Endothelial cell of umbilical vein (primary cell): ENCODE measurements at regions not wholly inside any gene's neighbourhood (a gene's known extent, or its start where the extent isn't known, plus 50 kb on each side); places are given as distances from the start of the nearest gene placed in this dataset.

Experiments
- BruUV-seq: library from RNA; stranded (reverse); fragments of 400-500 nt; replicated peaks from 2 replicates; lab custom pipeline; 2021; lab: Mats Ljungman, UMichigan
- CTCF ChIA-PET: fragments of 300-600, 350-600 bp; sonication (Branson Sonifier 250); formaldehyde crosslinking; loops from one replicate; lab custom pipeline; 2021; ENCODE audit warnings: antibody characterized with exemption, inconsistent platforms; lab: Charles Lee
- POLR2A ChIA-PET: fragments of 300-600, 350-600 bp; sonication (Branson Sonifier 250); formaldehyde crosslinking; loops from one replicate; lab custom pipeline; 2021; ENCODE audit warnings: antibody characterized with exemption, inconsistent platforms; lab: Charles Lee
- DNase-seq: peaks from one replicate; pipeline ENCODE4 v3.0.0-alpha.2; 2011; ENCODE audit warnings: low read depth, low spot score
- FAIRE-seq: peaks from 2 replicates; lab custom pipeline; 2011; peaks lifted over from hg19 to GRCh38; lab: Jason Lieb, UNC
- H2AFZ ChIP-seq: 2 replicates; pipeline ENCODE4 v1.6.0; 2012; ENCODE audit warnings: low read depth, low read length, control low read depth, inconsistent platforms
- H3K27ac ChIP-seq: 2 replicates; pipeline ENCODE4 v1.5.1; 2011; ENCODE audit warnings: low read depth, mild to moderate bottlenecking, control low read depth, low read length, moderate library complexity; ENCODE audit not compliant: insufficient read depth
- H3K27me3 ChIP-seq, 2 experiments: 2 replicates each; pipeline versions ENCODE4 v1.6.0 to v1.6.1; 2011; ENCODE audit warnings: low read length in 2 of 2, mixed read lengths in 1 of 2; ENCODE audit not compliant: control insufficient read depth in 2 of 2, insufficient read depth in 2 of 2
- H3K36me3 ChIP-seq, 2 experiments: 2 replicates in 1 of 2; 3 replicates in 1 of 2; pipeline ENCODE4 v1.5.1; 2011; ENCODE audit warnings: low read length in 2 of 2, mild to moderate bottlenecking in 1 of 2, moderate library complexity in 1 of 2; ENCODE audit not compliant: control insufficient read depth in 2 of 2, insufficient read depth in 2 of 2; ENCODE audit errors: extremely low read depth in 1 of 2
- H3K4me1 ChIP-seq: 3 replicates; pipeline ENCODE4 v1.5.1; 2011; ENCODE audit warnings: mild to moderate bottlenecking, low read length; ENCODE audit not compliant: control insufficient read depth, insufficient read depth; ENCODE audit errors: extremely low read depth
- H3K4me2 ChIP-seq: 2 replicates; pipeline ENCODE4 v1.6.1; 2011; ENCODE audit warnings: low read length, control low read depth, mixed read lengths; ENCODE audit not compliant: insufficient read depth
- H3K4me3 ChIP-seq, 3 experiments: fragments of 200-600 bp in 1 of 3; sonication (generic), shearing (Covaris generic) in 1 of 3; replicated peaks in 1 of 3; 2 replicates each; pipeline ENCODE4 v1.5.1; 2011 to 2016; ENCODE audit warnings: control low read depth in 3 of 3, low read length in 3 of 3, mild to moderate bottlenecking in 2 of 3, inconsistent platforms in 1 of 3, low read depth in 1 of 3, moderate library complexity in 1 of 3; ENCODE audit not compliant: insufficient read depth in 1 of 3
- H3K79me2 ChIP-seq: 2 replicates; pipeline ENCODE4 v1.6.0; 2012; ENCODE audit warnings: low read length, inconsistent platforms; ENCODE audit not compliant: control insufficient read depth, insufficient read depth
- H3K9ac ChIP-seq: replicated peaks from 2 replicates; pipeline ENCODE3; 2011; ENCODE audit warnings: low read length, control low read depth; ENCODE audit not compliant: insufficient read depth; ENCODE audit errors: extremely low read depth
- H3K9me1 ChIP-seq: replicated peaks from 3 replicates; pipeline ENCODE4 v1.6.0; 2011; ENCODE audit warnings: mild to moderate bottlenecking, low read length; ENCODE audit not compliant: control insufficient read depth, insufficient read depth; ENCODE audit errors: extremely low read depth
- H3K9me3 ChIP-seq: replicated peaks from 2 replicates; pipeline ENCODE4 v1.5.1; 2012; ENCODE audit warnings: low read length, inconsistent platforms; ENCODE audit not compliant: control insufficient read depth, insufficient read depth
- H4K20me1 ChIP-seq: replicated peaks from 2 replicates; pipeline ENCODE3; 2011; ENCODE audit warnings: mild to moderate bottlenecking, low read length; ENCODE audit not compliant: control insufficient read depth, insufficient read depth; ENCODE audit errors: extremely low read depth
- EZH2 ChIP-seq: IDR thresholded peaks from 2 replicates; pipeline ENCODE4 v1.6.1; 2012; ENCODE audit warnings: borderline replicate concordance, low read depth, mild to moderate bottlenecking, moderate library complexity, low read length, inconsistent platforms; ENCODE audit not compliant: severe bottlenecking
- FOS ChIP-seq: IDR thresholded peaks from 2 replicates; pipeline ENCODE4 v1.6.1; 2011; ENCODE audit warnings: mild to moderate bottlenecking, low read length, moderate library complexity, borderline replicate concordance; ENCODE audit not compliant: insufficient read depth
- GATA2 ChIP-seq: IDR thresholded peaks from 2 replicates; pipeline ENCODE4 v1.7.0; 2011; ENCODE audit warnings: low read depth, mild to moderate bottlenecking, moderate library complexity, mixed read lengths, low read length; ENCODE audit not compliant: insufficient read length, insufficient read depth
- JUN ChIP-seq: IDR thresholded peaks from 2 replicates; pipeline ENCODE4 v1.6.1; 2011; ENCODE audit warnings: borderline replicate concordance, low read depth; ENCODE audit not compliant: insufficient read length, insufficient read depth
- MYC ChIP-seq: IDR thresholded peaks from one replicate; pipeline ENCODE4 v1.6.1; 2011; ENCODE audit warnings: mild to moderate bottlenecking, low read depth, low read length
- POLR2A ChIP-seq: IDR thresholded peaks from 2 replicates; pipeline ENCODE4 v1.6.1; 2012; ENCODE audit warnings: low read depth, mild to moderate bottlenecking, control low read depth, low read length
- POLR2AphosphoS5 ChIP-seq: IDR thresholded peaks from 2 replicates; pipeline ENCODE4 v1.6.1; 2012; ENCODE audit warnings: low read depth, mild to moderate bottlenecking, control low read depth, low read length, moderate library complexity; ENCODE audit not compliant: insufficient read depth
- dilution Hi-C: fragments of 300-500 bp; cut with MboI; formaldehyde crosslinking; loops from one replicate; pipeline ENCODE4 v1.15.0; 2019; ENCODE audit warnings: low sequenced_read_pairs; ENCODE audit not compliant: extremely low pct_ligation_motif_present
- intact Hi-C: fragments of 100-400 bp; cut with micrococcal nuclease; formaldehyde crosslinking; loops from one replicate; pipeline ENCODE4 v1.10.0; 2022
- TF ChIP-seq, protein P1 (sequence below): IDR thresholded peaks from 2 replicates; pipeline ENCODE4 v1.6.1; 2011; ENCODE audit not compliant: insufficient read depth, insufficient read length
- TF ChIP-seq, protein P2 (sequence below), 2 donors: IDR thresholded peaks; 1 replicate in 1 of 2; 2 replicates in 1 of 2; pipeline ENCODE4 v1.5.1; 2011; ENCODE audit warnings: low read length in 2 of 2, mild to moderate bottlenecking in 2 of 2, moderate library complexity in 2 of 2, control low read depth in 1 of 2, inconsistent platforms in 1 of 2, low read depth in 1 of 2; ENCODE audit not compliant: insufficient read depth in 1 of 2; ENCODE audit errors: extremely low read depth in 1 of 2

DNA sequence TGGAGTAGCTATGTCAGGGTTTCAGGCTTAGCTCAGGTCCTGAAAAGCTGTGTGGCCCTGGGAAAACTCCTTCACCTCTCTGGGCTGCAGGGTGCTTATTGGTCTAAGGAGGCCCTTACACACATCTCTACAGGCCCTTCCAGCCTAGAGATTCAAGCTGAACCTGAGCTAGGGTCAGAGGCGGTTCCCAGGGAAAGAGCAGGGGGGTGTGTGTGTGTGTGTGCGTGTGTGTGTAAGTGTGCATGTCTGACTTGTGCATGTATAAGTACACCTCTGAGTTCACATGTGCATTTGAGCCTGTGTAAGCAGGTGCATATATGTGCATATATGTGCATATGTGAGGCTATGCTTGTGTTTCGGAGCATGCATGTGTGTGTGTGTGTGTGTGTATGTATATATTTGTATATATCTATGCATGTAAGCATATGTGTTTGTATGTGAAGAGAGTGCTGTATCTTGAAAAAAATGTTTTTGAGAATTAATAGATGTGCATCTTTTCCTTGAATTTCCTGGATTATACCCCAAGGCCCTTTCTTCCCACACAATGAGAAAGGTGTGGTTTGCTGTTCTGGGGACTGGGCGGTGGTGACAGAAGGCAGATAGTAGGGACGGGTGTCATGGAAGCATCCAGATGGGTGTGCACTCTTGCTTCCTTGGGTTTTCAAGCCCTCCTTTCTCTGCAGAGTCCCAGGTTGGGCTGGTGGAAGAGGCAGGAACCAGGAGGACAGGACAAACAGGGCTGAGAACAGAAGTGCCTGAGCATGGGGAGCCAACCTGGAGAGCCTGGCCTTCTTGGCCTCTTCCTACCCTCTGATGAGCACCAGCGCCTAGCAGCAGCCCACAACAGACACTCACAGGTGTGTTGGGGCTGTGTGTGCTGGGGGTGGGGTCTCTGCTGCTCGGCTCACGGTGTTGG is 150.3 kb upstream of the TSHZ3 start:
- H3K9ac ChIP-seq: no peak overlapping the region
- CTCF ChIA-PET: no interaction called here
- no peaks in the 10 kb centered on the region for H3K27me3 ChIP-seq
- H3K36me3 ChIP-seq: no peaks in the 10 kb centered on the region
- dilution Hi-C loops: no loop called here
- no peak overlapping the region for H2AFZ ChIP-seq
- no peak overlapping the region for H3K4me3 ChIP-seq
- no peak for DNase-seq
- POLR2A ChIA-PET: no interaction called here
- no peaks in the 10 kb centered on the region for H3K9me3 ChIP-seq
- no peak overlapping the region for H3K27ac ChIP-seq
- H4K20me1 ChIP-seq: no peaks in the 10 kb centered on the region
- no peaks in the 10 kb centered on the region for H3K4me1 ChIP-seq
- no peak overlapping the region for H3K4me2 ChIP-seq
- TF ChIP-seq EZH2: no peak
- TF ChIP-seq, protein P1, sequence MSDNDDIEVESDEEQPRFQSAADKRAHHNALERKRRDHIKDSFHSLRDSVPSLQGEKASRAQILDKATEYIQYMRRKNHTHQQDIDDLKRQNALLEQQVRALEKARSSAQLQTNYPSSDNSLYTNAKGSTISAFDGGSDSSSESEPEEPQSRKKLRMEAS: no peak
- no peak for TF ChIP-seq POLR2A
- intact Hi-C loops: no loop called here
- FAIRE-seq: no peak
- no TSS peak for BruUV-seq
- H3K79me2 ChIP-seq: no peaks in the 10 kb centered on the region
- no peaks in the 10 kb centered on the region for H3K9me1 ChIP-seq

DNA sequence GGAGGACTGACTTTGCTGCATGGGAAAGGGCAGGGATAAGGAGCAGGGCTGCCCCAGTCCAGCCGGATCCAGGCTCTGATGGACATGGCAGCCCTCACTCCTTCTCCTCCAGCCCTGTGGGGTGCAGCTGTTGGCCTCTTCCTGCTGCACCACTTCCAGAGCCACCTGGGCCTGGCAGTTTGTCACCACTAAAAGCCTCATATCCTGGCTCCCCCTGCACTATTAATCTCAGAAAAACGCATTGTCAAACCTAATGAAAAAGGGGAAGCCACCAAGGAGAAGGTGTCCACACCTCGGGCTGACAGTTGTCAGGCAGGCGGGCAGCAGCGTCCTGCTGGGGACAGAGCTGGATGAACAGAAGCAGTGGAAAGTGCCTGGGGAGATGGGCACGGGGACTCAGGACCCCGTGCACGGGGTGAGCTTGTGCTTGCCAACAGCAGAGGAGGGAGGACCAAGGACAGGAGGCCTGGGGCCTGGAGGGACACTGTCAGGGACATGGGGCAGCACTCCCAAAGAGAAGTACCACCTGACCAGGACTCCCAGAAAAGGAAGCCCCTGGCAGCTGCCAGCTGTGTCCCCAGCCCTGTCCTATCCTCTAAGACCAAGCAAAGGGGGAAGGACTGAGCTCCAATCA is 151.1 kb upstream of the TSHZ3 start:
- H4K20me1 ChIP-seq: no peaks in the 10 kb centered on the region
- H3K9ac ChIP-seq: no peak overlapping the region
- dilution Hi-C loops: no loop called here
- H3K4me2 ChIP-seq: no peak overlapping the region
- H3K79me2 ChIP-seq: no peaks in the 10 kb centered on the region
- H3K4me3 ChIP-seq: no peak overlapping the region
- POLR2A ChIA-PET: no interaction called here
- H3K27me3 ChIP-seq: no peaks in the 10 kb centered on the region
- intact Hi-C loops: no loop called here
- no peak overlapping the region for H3K27ac ChIP-seq
- H3K4me1 ChIP-seq: no peaks in the 10 kb centered on the region
- no peaks in the 10 kb centered on the region for H3K9me1 ChIP-seq
- FAIRE-seq (no peak), DNase-seq (no peak)
- H2AFZ ChIP-seq: no peak overlapping the region
- TF ChIP-seq POLR2AphosphoS5: no peak
- TF ChIP-seq, protein P2, sequence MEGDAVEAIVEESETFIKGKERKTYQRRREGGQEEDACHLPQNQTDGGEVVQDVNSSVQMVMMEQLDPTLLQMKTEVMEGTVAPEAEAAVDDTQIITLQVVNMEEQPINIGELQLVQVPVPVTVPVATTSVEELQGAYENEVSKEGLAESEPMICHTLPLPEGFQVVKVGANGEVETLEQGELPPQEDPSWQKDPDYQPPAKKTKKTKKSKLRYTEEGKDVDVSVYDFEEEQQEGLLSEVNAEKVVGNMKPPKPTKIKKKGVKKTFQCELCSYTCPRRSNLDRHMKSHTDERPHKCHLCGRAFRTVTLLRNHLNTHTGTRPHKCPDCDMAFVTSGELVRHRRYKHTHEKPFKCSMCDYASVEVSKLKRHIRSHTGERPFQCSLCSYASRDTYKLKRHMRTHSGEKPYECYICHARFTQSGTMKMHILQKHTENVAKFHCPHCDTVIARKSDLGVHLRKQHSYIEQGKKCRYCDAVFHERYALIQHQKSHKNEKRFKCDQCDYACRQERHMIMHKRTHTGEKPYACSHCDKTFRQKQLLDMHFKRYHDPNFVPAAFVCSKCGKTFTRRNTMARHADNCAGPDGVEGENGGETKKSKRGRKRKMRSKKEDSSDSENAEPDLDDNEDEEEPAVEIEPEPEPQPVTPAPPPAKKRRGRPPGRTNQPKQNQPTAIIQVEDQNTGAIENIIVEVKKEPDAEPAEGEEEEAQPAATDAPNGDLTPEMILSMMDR (IDR thresholded peaks at IDR 0.05; ENCODE audit: extremely low read depth in 1 of 2, insufficient read depth in 1 of 2, low read depth in 1 of 2, low read length in 2 of 2): no peak
- TF ChIP-seq MYC: no peak
- no peak for TF ChIP-seq JUN
- no peak for TF ChIP-seq EZH2
- TF ChIP-seq POLR2A: no peak
- no peak for TF ChIP-seq FOS
- TF ChIP-seq, protein P1: no peak
- no peak for TF ChIP-seq GATA2
- H3K36me3 ChIP-seq: no peaks in the 10 kb centered on the region
- CTCF ChIA-PET: no interaction called here
- H3K9me3 ChIP-seq: no peaks in the 10 kb centered on the region
- BruUV-seq: no TSS peak
